SIG-M5 treated with dmso at 0.1 percent for 504 hours (cell line): ENCODE measurements at regions not wholly inside any gene's neighbourhood (a gene's known extent, or its start where the extent isn't known, plus 50 kb on each side); places are given as distances from the start of the nearest gene placed in this dataset.
A peak's percentile ranks its signal among the peaks of the same experiment; 100 is the strongest.
"Not testable (repeated sequence)": the region's sequence is repeated elsewhere in the genome, so short reads cannot be mapped to it uniquely, and the experiment has no call there.

Experiments
- DNase-seq: peaks from one replicate; lab custom pipeline; 2025; ENCODE audit not compliant: unreplicated experiment; lab: John Stamatoyannopoulos, UW

DNA sequence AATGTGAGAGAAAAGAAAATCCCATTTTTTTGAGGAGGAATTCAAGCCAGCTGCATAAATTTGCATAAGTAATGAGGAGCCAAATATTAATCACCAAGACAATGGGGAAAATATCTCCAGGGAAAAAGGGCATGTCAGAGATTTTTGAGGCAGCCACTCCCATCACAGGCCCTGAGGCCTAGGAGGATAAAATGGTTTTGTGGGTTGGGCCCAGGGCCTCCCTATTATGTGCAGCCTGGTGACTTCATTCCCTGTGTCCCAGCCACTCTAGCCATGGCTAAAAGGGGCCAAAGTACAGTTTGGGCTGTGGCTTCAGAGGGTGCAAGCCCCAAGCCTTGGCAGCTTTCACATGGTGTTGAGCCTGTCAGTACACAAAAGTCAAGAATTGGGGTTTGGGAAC lies 1051.0 kb upstream of the FOXG1 start:
- no peak for DNase-seq

DNA sequence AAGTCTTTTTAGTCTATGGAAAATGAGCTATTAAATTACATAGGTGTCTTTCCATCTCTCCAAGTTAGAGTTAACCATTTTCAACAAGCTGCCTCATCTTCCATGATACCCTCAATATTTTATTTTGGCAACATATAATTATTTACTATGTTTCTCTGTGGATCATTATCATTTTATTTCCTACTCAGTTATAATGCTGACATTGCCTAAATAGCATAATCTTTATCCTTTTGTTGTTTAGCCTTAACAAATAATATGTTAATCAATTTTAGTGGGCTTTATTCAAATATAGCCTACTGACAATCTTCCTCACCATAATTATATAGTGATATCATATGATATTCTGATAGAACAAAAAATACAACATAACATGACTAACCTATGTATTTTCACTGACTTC lies 1044.8 kb upstream of the FOXG1 start:
- no peak for DNase-seq

DNA sequence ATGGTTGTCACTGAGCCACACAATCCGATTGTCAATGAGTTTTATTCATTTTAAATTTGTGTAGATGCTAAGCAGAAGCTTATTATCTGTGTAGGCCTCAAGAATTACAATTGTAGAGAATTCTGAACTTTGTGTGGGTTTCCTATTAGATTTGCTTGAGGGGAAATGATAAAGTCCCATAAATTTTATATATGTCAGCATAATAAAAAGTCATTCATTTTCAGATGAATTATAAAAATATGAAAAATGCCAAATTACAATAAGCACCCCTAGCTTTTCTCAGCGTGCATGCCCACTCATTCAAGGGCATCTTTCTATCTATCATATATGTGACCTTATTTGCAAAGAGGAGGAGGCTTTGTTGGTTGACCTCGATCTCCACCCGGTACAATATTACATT lies 1041.1 kb upstream of the FOXG1 start:
- DNase-seq, result no peak

DNA sequence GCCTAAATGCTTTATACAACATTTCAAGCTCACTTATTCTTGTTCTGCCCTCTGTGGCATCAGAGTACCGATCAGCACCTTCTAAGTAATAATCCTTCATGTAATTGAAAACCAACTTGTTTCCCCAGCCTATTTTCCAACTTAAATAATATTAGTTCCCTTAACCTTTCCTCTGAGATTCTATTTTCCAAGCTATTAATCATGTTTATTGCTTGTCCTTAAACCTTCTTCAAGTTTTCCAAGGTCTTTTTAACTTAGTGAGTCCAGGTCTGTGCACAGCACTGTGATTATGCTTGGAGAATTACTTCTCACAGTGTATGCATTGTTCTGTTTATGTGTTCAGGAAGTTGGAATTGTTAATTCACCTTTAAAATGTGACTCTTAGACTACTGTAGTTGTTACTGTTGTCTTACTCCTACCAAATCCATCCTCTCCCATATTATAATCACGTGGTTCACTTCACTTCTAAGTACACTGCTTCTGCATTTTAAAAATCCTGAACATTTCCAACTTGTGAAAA lies 1039.3 kb upstream of the FOXG1 start:
- DNase-seq, result no peak

DNA sequence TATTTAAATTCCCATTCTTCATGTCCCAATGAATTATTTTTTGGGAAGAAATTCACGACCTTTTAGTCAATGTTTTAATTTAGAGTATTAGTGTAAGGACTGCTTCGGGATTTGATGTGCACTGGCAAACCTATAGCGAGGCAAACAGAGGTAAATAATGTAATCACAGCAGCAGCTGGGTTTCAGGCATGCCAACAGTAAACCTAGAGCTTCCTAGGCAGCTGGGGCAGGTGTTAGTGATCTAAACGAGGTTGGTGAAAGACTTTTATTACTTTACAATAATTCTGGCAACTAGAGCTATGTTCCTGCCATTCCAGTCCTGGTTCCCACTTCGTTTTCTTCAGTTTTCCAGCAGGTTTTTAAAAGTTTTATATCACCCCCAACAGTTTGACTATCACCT lies 1036.4 kb upstream of the FOXG1 start:
- no peak for DNase-seq

DNA sequence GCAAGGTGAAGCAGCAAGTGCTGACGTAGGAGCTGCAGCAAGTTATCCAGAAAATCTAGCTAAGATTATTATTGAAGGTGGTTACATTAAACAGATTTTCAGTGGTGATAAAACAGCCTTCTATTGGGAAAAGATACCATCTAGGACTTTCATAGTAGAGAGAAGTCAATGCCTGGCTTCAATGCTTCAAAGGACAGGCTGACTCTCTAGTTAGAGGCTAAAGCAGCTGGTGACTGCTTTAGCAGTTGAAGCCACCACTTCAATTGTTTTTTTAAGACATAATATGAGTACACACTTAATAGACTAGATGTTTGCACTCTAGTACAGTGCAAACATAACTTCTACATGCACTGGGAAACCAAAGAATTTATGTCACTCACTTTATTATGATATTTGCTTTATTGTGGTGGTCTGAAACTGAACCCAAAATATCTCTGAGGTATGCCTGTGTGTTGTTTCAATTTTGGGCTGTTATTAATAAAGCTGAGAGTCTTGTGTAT lies 1026.9 kb upstream of the FOXG1 start:
- peak; percentile 3 for DNase-seq

DNA sequence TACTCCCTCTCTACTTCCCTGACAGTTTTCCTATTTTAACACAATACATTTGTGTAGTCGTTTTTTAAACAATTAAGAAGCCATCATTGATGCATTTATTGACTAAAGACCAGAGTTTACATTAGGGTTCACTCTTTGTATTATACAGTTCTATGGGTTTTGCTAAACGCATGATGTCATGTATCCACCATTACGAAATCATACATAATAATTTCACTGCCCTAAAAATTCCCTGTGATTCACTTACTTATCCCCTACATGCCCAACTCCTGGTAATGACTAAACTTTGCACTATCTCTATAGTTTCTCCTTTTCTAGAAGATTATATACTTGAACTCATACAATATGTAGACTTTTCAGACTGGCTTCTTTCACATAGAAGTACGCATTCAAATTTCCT lies 1016.5 kb upstream of the FOXG1 start:
- DNase-seq, result no peak

DNA sequence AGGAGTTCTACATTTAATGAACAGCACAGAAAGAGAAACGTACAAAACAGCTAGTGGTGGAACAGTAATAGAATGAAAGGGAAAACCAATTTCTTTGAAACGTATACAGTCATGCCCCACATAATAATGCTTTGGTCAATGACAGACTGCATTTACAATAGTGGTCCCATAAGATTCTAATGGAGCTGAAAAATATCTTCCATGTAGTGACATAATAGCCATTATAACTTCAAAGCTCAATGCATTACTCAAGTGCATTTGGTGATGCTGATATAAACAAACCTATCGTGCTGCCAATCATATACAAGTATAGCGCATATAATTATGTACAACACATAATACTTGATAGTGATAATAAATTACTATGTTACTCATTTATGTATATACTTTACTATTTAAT lies 1008.9 kb upstream of the FOXG1 start:
- not testable (repeated sequence) for DNase-seq

DNA sequence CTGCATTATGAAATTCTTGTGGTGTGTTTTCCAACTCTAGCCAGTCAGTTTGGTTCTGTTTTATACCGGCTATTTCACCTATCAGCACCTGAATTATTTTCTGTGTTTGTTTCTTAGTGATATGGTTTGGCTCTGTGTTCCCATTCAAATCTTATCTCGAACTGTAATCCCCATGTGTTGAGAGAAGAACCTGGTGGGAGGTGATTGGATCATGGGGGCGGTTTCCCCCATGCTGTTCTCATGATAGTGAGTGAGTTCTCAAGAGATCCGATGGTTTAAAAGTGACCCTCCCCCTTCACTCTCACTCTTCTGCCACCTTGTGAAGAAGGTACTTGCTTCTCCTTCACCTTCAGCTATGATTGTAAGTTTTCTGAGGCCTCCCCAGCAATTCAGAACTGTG lies 1006.2 kb upstream of the FOXG1 start:
- not testable (repeated sequence) for DNase-seq

DNA sequence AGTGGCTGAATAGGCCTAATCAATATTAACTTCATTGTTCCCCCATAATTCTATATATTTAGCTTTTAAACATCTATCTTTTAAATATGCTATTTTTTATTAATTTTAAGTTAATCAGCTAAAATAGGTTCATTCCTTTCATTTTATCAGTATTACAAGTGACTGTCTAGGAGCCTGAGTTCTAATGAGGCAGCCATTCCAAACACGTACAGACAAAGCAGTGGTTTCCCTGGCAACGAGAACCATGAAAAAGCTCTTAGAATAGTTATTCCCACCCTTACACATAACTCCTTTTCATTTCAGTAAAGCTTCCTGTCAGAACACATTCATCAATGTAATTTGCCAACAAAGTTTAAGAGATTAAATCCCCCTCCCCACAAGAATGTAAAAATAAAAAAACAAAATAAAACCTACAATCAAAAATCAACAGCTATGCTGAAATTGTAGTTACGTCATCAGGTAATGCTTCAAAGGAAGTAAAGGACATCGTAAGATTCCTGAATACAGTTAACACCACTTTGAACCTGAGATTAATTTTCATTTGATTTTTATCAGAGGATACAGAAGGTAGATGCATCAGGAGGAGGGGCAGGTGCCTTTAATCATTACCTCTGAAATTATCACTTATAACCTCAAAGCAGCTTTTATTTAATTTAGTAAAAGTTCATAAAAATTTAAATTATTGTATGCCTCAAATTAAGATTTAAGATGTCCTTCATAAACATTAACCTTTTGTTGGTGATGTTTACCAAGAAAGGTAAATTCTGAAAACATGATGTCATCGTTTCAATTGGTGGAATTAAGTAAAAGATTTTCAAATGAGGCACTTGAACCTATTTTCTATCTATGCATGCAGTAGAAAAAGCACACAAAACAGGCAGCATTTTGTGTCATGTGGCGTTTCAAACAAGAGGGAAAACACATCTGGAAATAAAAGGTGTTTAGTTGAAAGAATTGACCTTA lies 967.2 kb upstream of the FOXG1 start:
- DNase-seq, result not testable (repeated sequence)

DNA sequence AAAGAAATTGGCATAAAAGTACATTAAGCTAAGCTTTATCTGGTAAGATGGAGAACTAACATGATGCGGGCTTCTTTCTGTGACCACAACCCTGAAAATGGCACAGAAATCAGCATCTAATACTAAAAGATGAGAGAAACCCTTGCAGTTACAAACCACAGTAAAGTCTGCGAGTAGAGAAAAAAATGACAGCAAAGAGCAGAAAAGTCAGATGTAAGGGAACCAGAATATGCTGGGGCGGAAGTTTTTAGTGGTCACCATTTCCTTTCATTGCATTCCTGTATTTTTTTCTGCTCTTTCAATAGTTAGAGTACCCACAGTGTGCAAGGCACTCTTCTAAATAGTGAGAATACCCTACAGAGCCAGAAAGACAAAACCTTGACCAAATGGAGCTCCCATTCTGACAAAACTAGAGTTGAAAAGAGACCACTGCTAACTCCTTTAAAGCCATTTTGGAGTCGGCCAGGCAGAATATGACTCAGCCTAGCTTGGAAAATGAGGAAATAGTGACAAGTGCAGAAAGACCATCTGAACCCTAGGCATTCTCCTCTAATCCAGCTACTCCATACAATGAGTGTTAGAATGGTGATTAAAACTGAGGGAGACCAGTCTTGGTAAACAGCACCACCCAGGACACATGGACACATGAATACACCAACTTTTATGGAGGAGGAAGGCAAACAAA lies 948.7 kb upstream of the FOXG1 start:
- DNase-seq, result peak; percentile 76

DNA sequence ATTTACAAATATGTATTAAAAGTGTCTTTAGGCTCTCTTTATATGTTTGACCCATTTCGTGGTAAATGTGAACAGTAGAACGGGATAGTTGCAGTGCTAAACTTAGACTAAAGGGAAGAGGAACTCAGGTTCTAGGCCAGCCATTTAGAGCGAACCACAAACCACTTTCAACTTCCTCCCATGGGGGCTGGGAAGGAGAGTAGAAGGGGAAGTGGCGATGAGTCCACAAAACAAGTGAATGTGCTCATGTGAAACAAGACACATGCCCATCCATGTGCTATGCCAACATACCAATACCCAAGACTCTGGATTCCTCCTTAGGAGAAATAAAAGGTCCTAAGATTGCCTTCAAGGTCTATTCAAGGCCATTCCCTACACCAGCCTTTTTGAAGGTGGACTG lies 940.4 kb upstream of the FOXG1 start:
- peak; percentile 87 for DNase-seq

DNA sequence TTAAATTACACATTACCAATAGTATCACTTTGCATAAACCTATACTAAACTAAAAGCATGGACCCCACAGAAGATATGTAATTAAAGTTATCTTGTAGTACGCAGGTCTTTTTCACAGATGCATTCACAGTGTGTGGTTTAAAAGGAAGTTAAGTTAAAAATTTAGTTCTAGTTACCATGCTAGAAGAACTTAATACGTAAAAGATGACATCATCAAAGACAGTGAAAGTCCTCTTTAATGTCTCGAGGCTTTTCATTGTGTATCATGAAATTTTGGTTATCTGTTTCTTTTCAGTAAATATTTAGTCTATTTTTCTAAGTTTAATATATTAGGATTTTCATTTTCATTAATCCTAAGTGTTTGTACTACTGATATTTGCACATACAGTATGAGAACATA lies 934.6 kb upstream of the FOXG1 start:
- not testable (repeated sequence) for DNase-seq

DNA sequence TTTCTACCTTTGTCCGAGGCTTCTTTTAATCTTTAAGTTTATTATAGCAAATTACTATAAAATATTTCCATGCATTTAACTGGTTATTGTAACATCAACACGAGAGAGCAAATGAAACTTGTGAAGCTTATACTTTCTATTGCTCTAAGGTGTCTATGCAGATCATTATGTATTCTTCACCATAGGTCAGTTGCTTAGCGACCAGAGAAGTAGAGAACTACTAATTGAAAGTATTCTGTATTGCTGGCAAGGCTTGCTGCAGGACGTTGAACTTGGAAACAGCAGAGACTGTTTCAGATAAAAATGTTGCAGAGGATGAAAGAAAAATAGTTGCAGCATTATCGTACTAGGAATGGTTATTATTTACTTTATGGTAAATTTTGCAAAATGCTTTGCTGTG lies 933.6 kb upstream of the FOXG1 start:
- not testable (repeated sequence) for DNase-seq

DNA sequence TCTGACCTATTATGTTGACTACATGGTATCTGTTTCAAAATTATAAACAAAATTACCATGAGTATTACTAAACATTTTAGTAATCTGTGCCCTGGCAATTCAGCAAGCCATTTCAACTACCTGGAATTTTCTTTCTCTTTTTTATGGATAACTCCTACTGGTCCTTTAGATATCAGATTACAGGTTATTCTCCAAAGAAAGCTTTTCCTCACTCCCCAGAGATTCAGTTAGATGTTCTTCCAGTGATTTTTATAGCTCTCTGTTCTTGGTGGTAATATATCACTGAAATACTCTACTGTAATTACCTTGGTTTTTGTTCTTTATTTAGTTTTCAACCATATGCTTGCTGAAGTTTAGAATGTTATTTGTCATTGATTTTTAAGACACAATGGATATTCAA lies 930.2 kb upstream of the FOXG1 start:
- no peak for DNase-seq

DNA sequence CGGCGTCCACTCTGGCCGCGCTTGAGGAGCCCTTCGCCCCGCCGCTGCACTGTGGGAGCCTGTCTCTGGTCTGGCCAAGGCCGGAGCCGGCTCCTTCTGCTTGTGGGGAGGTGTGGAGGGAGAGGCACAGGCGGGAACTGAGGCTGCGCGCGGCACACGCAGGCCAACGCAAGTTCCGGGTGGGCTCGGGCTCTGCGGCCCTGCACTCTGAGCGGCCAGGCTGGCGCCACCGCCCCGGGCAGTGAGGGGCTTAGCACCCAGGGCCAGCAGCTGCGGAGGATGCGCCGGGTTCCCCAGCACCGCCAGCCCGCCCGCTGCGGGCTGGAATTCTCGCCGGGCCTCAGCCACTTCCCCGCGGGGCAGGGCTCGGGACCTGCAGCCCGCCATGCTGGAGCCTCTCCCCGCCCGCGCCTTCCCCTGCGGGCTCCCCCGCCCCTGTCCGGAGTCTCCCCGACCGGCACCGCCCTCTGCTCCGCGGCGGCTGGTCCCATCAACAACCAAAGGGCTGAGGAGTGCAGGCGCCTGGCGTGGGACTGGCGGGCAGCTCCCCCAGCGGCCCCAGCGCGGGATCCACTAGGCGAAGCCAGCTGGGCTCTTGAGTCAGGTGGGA lies 921.2 kb upstream of the FOXG1 start:
- no peak for DNase-seq

DNA sequence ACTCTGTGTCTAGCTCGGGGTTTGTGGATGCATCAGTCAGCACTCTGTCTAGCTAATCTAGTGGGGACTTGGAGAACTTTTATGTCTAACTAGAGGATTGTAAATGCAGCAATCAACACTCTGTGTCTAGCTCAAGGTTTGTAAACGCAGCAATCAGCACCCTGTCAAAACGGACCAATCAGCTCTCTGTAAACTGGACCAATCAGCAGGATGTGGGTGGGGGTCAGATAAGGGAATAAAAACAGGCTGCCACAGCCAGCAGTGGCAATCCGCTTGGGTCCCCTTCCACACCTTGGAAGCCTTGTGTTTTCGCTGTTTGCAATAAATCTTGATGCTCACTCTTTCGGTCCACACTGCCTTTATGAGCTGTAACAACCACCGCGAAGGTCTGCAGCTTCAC lies 920.7 kb upstream of the FOXG1 start:
- no peak for DNase-seq

DNA sequence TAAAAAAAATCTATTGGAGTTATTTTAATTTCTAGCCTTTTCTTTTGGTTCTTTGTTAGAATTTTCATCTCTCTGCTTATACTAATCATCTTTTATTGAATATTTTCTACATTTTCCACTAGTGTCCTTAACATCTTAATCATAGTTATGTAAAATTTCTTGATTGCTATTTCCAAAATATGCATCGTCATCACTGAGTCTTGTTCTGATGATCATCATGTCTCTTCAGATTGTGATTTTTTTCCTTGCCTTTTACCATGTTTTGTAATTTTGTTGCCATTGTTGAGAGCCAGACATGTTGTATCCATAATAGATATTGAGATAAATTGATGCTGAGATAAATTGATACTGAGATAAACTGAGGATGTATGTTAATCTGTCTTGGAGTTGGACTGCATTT lies 919.1 kb upstream of the FOXG1 start:
- not testable (repeated sequence) for DNase-seq

DNA sequence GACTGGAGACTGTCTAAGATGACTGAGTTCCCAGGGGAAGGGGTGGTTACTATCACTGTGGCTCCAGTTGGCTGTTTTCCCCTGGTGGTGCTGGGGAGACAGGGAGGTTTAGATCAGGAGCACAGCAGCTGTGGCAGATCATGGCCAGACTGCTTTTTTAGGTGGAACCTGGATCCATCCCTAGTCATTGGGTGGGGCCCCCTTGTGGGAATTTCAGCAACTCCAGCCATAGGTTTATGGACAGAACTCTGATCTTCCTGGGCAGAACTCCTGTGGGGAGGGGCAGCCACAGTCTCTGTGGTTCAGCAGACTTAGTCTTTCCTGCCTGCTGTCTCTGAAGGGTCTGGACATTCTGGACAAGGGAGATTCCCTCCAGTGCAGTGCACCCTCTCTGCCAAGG lies 917.4 kb upstream of the FOXG1 start:
- DNase-seq, result not testable (repeated sequence)

DNA sequence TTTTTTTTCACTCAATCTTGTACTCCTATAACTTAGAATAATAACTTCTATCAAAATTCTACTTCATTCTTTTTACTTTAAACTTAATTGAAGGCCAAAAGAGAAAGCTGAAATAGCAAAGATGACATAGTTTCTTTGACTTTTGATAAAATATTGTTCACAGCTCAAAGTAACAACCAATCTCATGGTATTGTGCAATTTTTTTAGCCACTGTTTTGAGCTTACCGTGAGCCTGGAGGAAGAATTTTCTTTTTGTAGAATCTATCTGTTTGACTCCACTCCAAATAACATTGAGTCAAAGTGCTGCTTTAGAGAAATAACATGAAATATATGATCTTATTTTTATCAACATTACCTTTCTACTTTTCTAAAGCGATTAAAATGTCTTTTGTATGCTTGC lies 903.9 kb upstream of the FOXG1 start:
- DNase-seq, result no peak

DNA sequence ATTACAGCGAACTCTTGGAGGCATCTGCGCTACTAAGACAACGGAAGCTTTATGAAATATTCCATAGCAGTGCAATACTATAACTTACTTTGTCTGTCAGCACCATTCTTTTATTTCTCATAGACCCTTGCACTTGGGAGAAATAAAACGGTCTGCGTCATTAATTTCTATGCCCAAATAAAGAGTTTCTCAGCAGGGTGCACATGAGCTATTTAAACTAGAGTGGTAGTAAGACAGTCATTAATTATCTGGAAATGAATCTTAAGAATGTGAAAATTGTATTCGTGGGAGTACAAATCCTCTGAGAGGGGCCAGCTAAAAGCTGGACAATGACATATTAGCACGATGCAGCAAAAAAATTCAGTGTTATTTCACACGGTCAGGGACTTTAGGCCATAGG lies 903.4 kb upstream of the FOXG1 start:
- no peak for DNase-seq

DNA sequence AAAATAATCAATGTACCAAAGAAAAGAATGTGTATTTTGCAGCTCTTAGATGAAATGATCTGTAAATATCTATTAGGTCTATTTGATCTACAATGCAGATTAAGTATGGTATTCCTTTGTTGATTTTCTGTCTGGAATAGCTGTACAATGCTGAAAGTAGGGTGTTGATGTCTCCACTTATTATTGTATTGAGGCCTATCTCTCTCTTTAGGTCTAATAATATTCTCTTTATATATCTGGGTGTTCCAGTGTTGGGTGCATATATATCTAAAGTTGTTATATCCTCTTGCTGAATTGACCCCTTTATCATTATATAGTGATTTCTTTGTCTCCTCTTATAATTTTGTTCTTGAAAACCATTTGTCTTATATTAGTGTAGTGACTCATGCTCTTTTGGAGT lies 885.5 kb upstream of the FOXG1 start:
- no peak for DNase-seq
